Endothelial cell (in vitro differentiated cells): ENCODE measurements at regions not wholly inside any gene's neighbourhood (a gene's known extent, or its start where the extent isn't known, plus 50 kb on each side); places are given as distances from the start of the nearest gene placed in this dataset.

Source experiments
- DNase-seq: peaks from one replicate; pipeline ENCODE4 v3.0.0; 2021; ENCODE audit warnings: low spot score
- H3K27ac Mint-ChIP-seq: one replicate; pipeline ENCODE4 v1.8.0; 2021; ENCODE audit warnings: mixed read lengths, inconsistent platforms; ENCODE audit not compliant: unreplicated experiment
- H3K27me3 Mint-ChIP-seq: one replicate; pipeline ENCODE4 v1.8.0; 2021; ENCODE audit warnings: mild to moderate bottlenecking, moderate library complexity, mixed read lengths, inconsistent platforms; ENCODE audit not compliant: unreplicated experiment
- H3K36me3 Mint-ChIP-seq: one replicate; pipeline ENCODE4 v1.8.0; 2021; ENCODE audit warnings: mild to moderate bottlenecking, low read depth, mixed read lengths, inconsistent platforms; ENCODE audit not compliant: unreplicated experiment
- H3K4me1 Mint-ChIP-seq: one replicate; pipeline ENCODE4 v1.8.0; 2021; ENCODE audit warnings: mild to moderate bottlenecking, mixed read lengths, inconsistent platforms; ENCODE audit not compliant: unreplicated experiment
- H3K4me3 Mint-ChIP-seq: one replicate; pipeline ENCODE4 v1.8.0; 2021; ENCODE audit warnings: mild to moderate bottlenecking, mixed read lengths, inconsistent platforms; ENCODE audit not compliant: unreplicated experiment
- H3K9me3 Mint-ChIP-seq: one replicate; pipeline ENCODE4 v1.8.0; 2021; ENCODE audit warnings: mixed read lengths, inconsistent platforms; ENCODE audit not compliant: unreplicated experiment
- CTCF ChIP-seq: fragments of 200-600 bp; sonication (generic); IDR thresholded peaks from one replicate; pipeline ENCODE4 v1.5.0; 2021; ENCODE audit warnings: antibody characterized with exemption; ENCODE audit not compliant: unreplicated experiment

- Mint-ChIP-seq H3K9me3 (no peaks in the 10 kb centered on the region), H3K27ac (no peak overlapping the region), H3K36me3 (no peaks in the 10 kb centered on the region), H3K4me3 (no peak overlapping the region), H3K27me3 (no peaks in the 10 kb centered on the region), H3K4me1 (no peaks in the 10 kb centered on the region)
- no peak for DNase-seq
- TF ChIP-seq CTCF = no peak
These were observed 445.2 kb downstream of the GRXCR1 start for GRCh38 chr4:43337707-43338106.

GRCh38 chr4:43339435-43339834 lies 446.9 kb downstream of the GRXCR1 start:
- no peak overlapping the region for H3K27ac Mint-ChIP-seq
- H3K4me3 Mint-ChIP-seq = no peak overlapping the region

GRCh38 chr4:43341741-43342140 lies 449.2 kb downstream of the GRXCR1 start:
- Mint-ChIP-seq H3K4me1 (no peaks in the 10 kb centered on the region), H3K27me3 (no peaks in the 10 kb centered on the region), H3K9me3 (no peaks in the 10 kb centered on the region), H3K27ac (no peak overlapping the region), H3K4me3 (no peak overlapping the region), H3K36me3 (no peaks in the 10 kb centered on the region)
- DNase-seq = no peak
- no peak for TF ChIP-seq CTCF

More at GRCh38 chr4:43339435-43339834, 446.9 kb downstream of the GRXCR1 start:
- TF ChIP-seq CTCF = no peak
- Mint-ChIP-seq H3K9me3 (no peaks in the 10 kb centered on the region), H3K4me1 (no peaks in the 10 kb centered on the region), H3K36me3 (no peaks in the 10 kb centered on the region), H3K27me3 (no peaks in the 10 kb centered on the region)
- DNase-seq = no peak

GRCh38 chr4:43343298-43343697 lies 450.8 kb downstream of the GRXCR1 start:
- no peaks in the 10 kb centered on the region for H3K36me3 Mint-ChIP-seq
- no peak for TF ChIP-seq CTCF
- H3K27ac Mint-ChIP-seq = no peak overlapping the region
- DNase-seq = no peak
- no peak overlapping the region for H3K4me3 Mint-ChIP-seq
- no peaks in the 10 kb centered on the region for H3K27me3 Mint-ChIP-seq
- no peaks in the 10 kb centered on the region for H3K9me3 Mint-ChIP-seq
- no peaks in the 10 kb centered on the region for H3K4me1 Mint-ChIP-seq

- H3K36me3 Mint-ChIP-seq = no peaks in the 10 kb centered on the region
- no peaks in the 10 kb centered on the region for H3K9me3 Mint-ChIP-seq
- no peaks in the 10 kb centered on the region for H3K4me1 Mint-ChIP-seq
- no peak for TF ChIP-seq CTCF
- no peak overlapping the region for H3K27ac Mint-ChIP-seq
- no peak overlapping the region for H3K4me3 Mint-ChIP-seq
- no peaks in the 10 kb centered on the region for H3K27me3 Mint-ChIP-seq
- no peak for DNase-seq
These were observed 452.9 kb downstream of the GRXCR1 start for GRCh38 chr4:43345323-43345925.
